ENCODE measurements at regions not wholly inside any gene's neighbourhood (a gene's known extent, or its start where the extent isn't known, plus 50 kb on each side); places are given as distances from the start of the nearest gene placed in this dataset.
"Not testable (repeated sequence)": the region's sequence is repeated elsewhere in the genome, so short reads cannot be mapped to it uniquely, and the experiment has no call there.

GRCh38 chr1:29624320-29625083 lies 388.2 kb downstream of the PTPRU start:
- H3K4me3 Mint-ChIP-seq = no peak overlapping the region

GRCh38 chr1:29623501-29623900 lies 387.2 kb downstream of the PTPRU start:
- CTCF ChIA-PET = no interaction called here

More at GRCh38 chr1:29624320-29625083, 388.2 kb downstream of the PTPRU start:
- POLR2A ChIA-PET = no interaction called here
- Mint-ChIP-seq H3K9me3 (no peaks in the 10 kb centered on the region), H3K27ac (no peak overlapping the region), H3K36me3 (ENCODE audit: low read depth) (no peaks in the 10 kb centered on the region), H3K27me3 (peaks cover 8% of the 10 kb centered on the region), H3K4me1 (no peaks in the 10 kb centered on the region)
- DNase-seq = no peak
- CTCF ChIA-PET = no interaction called here

GRCh38 chr1:29621826-29622435 lies 385.6 kb downstream of the PTPRU start:
- no peak for DNase-seq
- H3K27ac Mint-ChIP-seq = no peak overlapping the region
- no peaks in the 10 kb centered on the region for H3K4me1 Mint-ChIP-seq
- H3K27me3 Mint-ChIP-seq = peaks cover 13% of the 10 kb centered on the region
- H3K9me3 Mint-ChIP-seq = no peaks in the 10 kb centered on the region
- POLR2A ChIA-PET = no interaction called here
- H3K4me3 Mint-ChIP-seq = no peak overlapping the region
- no peaks in the 10 kb centered on the region for H3K36me3 Mint-ChIP-seq (ENCODE audit: low read depth)
- CTCF ChIA-PET = no interaction called here

More at GRCh38 chr1:29623501-29623900, 387.2 kb downstream of the PTPRU start:
- Mint-ChIP-seq H3K9me3 (no peaks in the 10 kb centered on the region), H3K27me3 (peaks cover 8% of the 10 kb centered on the region), H3K27ac (no peak overlapping the region), H3K36me3 (ENCODE audit: low read depth) (no peaks in the 10 kb centered on the region), H3K4me1 (no peaks in the 10 kb centered on the region), H3K4me3 (no peak overlapping the region)
- no peak for DNase-seq
- POLR2A ChIA-PET = no interaction called here

- POLR2A ChIA-PET = no interaction called here
- Mint-ChIP-seq H3K27me3 (peaks cover 15% of the 10 kb centered on the region), H3K4me3 (no peak overlapping the region), H3K27ac (no peak overlapping the region), H3K36me3 (ENCODE audit: low read depth) (no peaks in the 10 kb centered on the region), H3K9me3 (no peaks in the 10 kb centered on the region), H3K4me1 (no peaks in the 10 kb centered on the region)
- CTCF ChIA-PET = no interaction called here
- DNase-seq = no peak
Observed at GRCh38 chr1:29620631-29621030, 384.3 kb downstream of the PTPRU start.

- Mint-ChIP-seq H3K9me3 (no peaks in the 10 kb centered on the region), H3K4me3 (no peak overlapping the region), H3K4me1 (no peaks in the 10 kb centered on the region), H3K27me3 (peaks cover 7% of the 10 kb centered on the region), H3K27ac (no peak overlapping the region), H3K36me3 (ENCODE audit: low read depth) (no peaks in the 10 kb centered on the region)
- ChIA-PET POLR2A (no interaction called here), CTCF (no interaction called here)
- DNase-seq = no peak
Observed at GRCh38 chr1:29607236-29607635, 370.9 kb downstream of the PTPRU start.

- POLR2A ChIA-PET, DNase-seq, H3K4me1 Mint-ChIP-seq: not testable (repeated sequence)
Observed at GRCh38 chr1:29604796-29605195, 368.5 kb downstream of the PTPRU start.

GRCh38 chr1:29603622-29604021 lies 367.3 kb downstream of the PTPRU start:
- Mint-ChIP-seq H3K4me3 (no peak overlapping the region), H3K9me3 (no peaks in the 10 kb centered on the region), H3K27ac (no peak overlapping the region), H3K36me3 (ENCODE audit: low read depth) (no peaks in the 10 kb centered on the region), H3K27me3 (peaks cover 3% of the 10 kb centered on the region), H3K4me1 (no peaks in the 10 kb centered on the region)
- CTCF ChIA-PET = no interaction called here
- no peak for DNase-seq
- POLR2A ChIA-PET = no interaction called here

More at GRCh38 chr1:29604796-29605195, 368.5 kb downstream of the PTPRU start:
- H3K36me3 Mint-ChIP-seq (ENCODE audit: low read depth); CTCF ChIA-PET; H3K9me3 Mint-ChIP-seq; H3K4me3 Mint-ChIP-seq; H3K27me3 Mint-ChIP-seq; H3K27ac Mint-ChIP-seq: not testable (repeated sequence)

GRCh38 chr1:29602203-29602602 lies 365.9 kb downstream of the PTPRU start:
- H3K27ac Mint-ChIP-seq = no peak overlapping the region
- no peaks in the 10 kb centered on the region for H3K4me1 Mint-ChIP-seq
- DNase-seq = no peak
- ChIA-PET CTCF (no interaction called here), POLR2A (no interaction called here)
- no peaks in the 10 kb centered on the region for H3K9me3 Mint-ChIP-seq
- H3K36me3 Mint-ChIP-seq (ENCODE audit: low read depth) = no peaks in the 10 kb centered on the region
- H3K27me3 Mint-ChIP-seq = peaks cover 3% of the 10 kb centered on the region
- no peak overlapping the region for H3K4me3 Mint-ChIP-seq

GRCh38 chr1:29601021-29601420 lies 364.7 kb downstream of the PTPRU start:
- H3K4me3 Mint-ChIP-seq = no peak overlapping the region
- POLR2A ChIA-PET = no interaction called here
- H3K27me3 Mint-ChIP-seq = peaks cover 3% of the 10 kb centered on the region
- H3K36me3 Mint-ChIP-seq (ENCODE audit: low read depth) = no peaks in the 10 kb centered on the region
- no peak overlapping the region for H3K27ac Mint-ChIP-seq
- DNase-seq = no peak
- no peaks in the 10 kb centered on the region for H3K4me1 Mint-ChIP-seq
- H3K9me3 Mint-ChIP-seq = no peaks in the 10 kb centered on the region
- CTCF ChIA-PET = no interaction called here

GRCh38 chr1:29599826-29600225 lies 363.5 kb downstream of the PTPRU start:
- peaks cover 3% of the 10 kb centered on the region for H3K27me3 Mint-ChIP-seq
- no peaks in the 10 kb centered on the region for H3K36me3 Mint-ChIP-seq (ENCODE audit: low read depth)
- H3K9me3 Mint-ChIP-seq = no peaks in the 10 kb centered on the region
- H3K4me1 Mint-ChIP-seq = no peaks in the 10 kb centered on the region
- DNase-seq = no peak
- CTCF ChIA-PET = no interaction called here
- H3K4me3 Mint-ChIP-seq = no peak overlapping the region
- POLR2A ChIA-PET = no interaction called here
- H3K27ac Mint-ChIP-seq = no peak overlapping the region

- Mint-ChIP-seq H3K4me1 (no peaks in the 10 kb centered on the region), H3K36me3 (ENCODE audit: low read depth) (no peaks in the 10 kb centered on the region), H3K27ac (no peak overlapping the region), H3K4me3 (no peak overlapping the region), H3K9me3 (no peaks in the 10 kb centered on the region), H3K27me3 (peaks cover 3% of the 10 kb centered on the region)
- ChIA-PET POLR2A (no interaction called here), CTCF (interaction anchor here (0.6 kb wide), 1 partner anchor 89 kb away, joined by 4 read pairs; no protein-coding TSS in a partner anchor)
- no peak for DNase-seq
Observed at GRCh38 chr1:29599071-29599470, 362.7 kb downstream of the PTPRU start.

- ChIA-PET POLR2A (no interaction called here), CTCF (no interaction called here)
- no peaks in the 10 kb centered on the region for H3K4me1 Mint-ChIP-seq
- no peak for DNase-seq
- H3K36me3 Mint-ChIP-seq (ENCODE audit: low read depth) = no peaks in the 10 kb centered on the region
- no peaks in the 10 kb centered on the region for H3K27me3 Mint-ChIP-seq
- H3K9me3 Mint-ChIP-seq = no peaks in the 10 kb centered on the region
- no peak overlapping the region for H3K27ac Mint-ChIP-seq
- H3K4me3 Mint-ChIP-seq = no peak overlapping the region
Observed at GRCh38 chr1:29597861-29598260, 361.5 kb downstream of the PTPRU start.

- H3K9me3 Mint-ChIP-seq = no peaks in the 10 kb centered on the region
- DNase-seq = no peak
- H3K4me1 Mint-ChIP-seq = no peaks in the 10 kb centered on the region
- H3K4me3 Mint-ChIP-seq = no peak overlapping the region
- CTCF ChIA-PET = no interaction called here
- H3K27me3 Mint-ChIP-seq = no peaks in the 10 kb centered on the region
- no peaks in the 10 kb centered on the region for H3K36me3 Mint-ChIP-seq (ENCODE audit: low read depth)
- H3K27ac Mint-ChIP-seq = no peak overlapping the region
- POLR2A ChIA-PET = no interaction called here
Observed at GRCh38 chr1:29593601-29594382, 357.5 kb downstream of the PTPRU start.
